HG03439 (cell line): ENCODE measurements at regions not wholly inside any gene's neighbourhood (a gene's known extent, or its start where the extent isn't known, plus 50 kb on each side); places are given as distances from the start of the nearest gene placed in this dataset.

ENCODE experiments used
- ATAC-seq: cut with Tn5 transposase; IDR thresholded peaks from one replicate; pipeline ENCODE4 v1.9.1; 2021; ENCODE audit warnings: mild to moderate bottlenecking, moderate library complexity; ENCODE audit not compliant: unreplicated experiment

- ATAC-seq, result no peak
Measured at GRCh38 chr3:137409584-137409983, 354.5 kb upstream of the SOX14 start.

- ATAC-seq, result no peak
Measured at GRCh38 chr3:137410028-137410427, 354.1 kb upstream of the SOX14 start.

GRCh38 chr3:137420198-137420995, 343.7 kb upstream of the SOX14 start:
- no peak for ATAC-seq

GRCh38 chr3:137438561-137438960, 325.6 kb upstream of the SOX14 start:
- ATAC-seq, result no peak

GRCh38 chr3:137460944-137461343, 303.2 kb upstream of the SOX14 start:
- ATAC-seq, result no peak

GRCh38 chr3:137463131-137463530, 301.0 kb upstream of the SOX14 start:
- no peak for ATAC-seq

- ATAC-seq, result no peak
Measured at GRCh38 chr3:137464341-137464740, 299.8 kb upstream of the SOX14 start.

- no peak for ATAC-seq
Measured at GRCh38 chr3:137468446-137468845, 295.7 kb upstream of the SOX14 start.

GRCh38 chr3:137469263-137469662, 294.9 kb upstream of the SOX14 start:
- no peak for ATAC-seq

- no peak for ATAC-seq
Measured at GRCh38 chr3:137471130-137471529, 293.0 kb upstream of the SOX14 start.

GRCh38 chr3:137471558-137472204, 292.4 kb upstream of the SOX14 start:
- ATAC-seq, result no peak

- no peak for ATAC-seq
Measured at GRCh38 chr3:137477614-137478013, 286.5 kb upstream of the SOX14 start.

- no peak for ATAC-seq
Measured at GRCh38 chr3:137509354-137510045, 254.6 kb upstream of the SOX14 start.

GRCh38 chr3:137511655-137512054, 252.5 kb upstream of the SOX14 start:
- no peak for ATAC-seq

- no peak for ATAC-seq
Measured at GRCh38 chr3:137514853-137515252, 249.3 kb upstream of the SOX14 start.

- ATAC-seq, result no peak
Measured at GRCh38 chr3:137519602-137520001, 244.5 kb upstream of the SOX14 start.

GRCh38 chr3:137524751-137525150, 239.4 kb upstream of the SOX14 start:
- ATAC-seq, result no peak

- ATAC-seq, result no peak
Measured at GRCh38 chr3:137525471-137525870, 238.6 kb upstream of the SOX14 start.

GRCh38 chr3:137542049-137542448, 222.1 kb upstream of the SOX14 start:
- no peak for ATAC-seq

GRCh38 chr3:137554242-137554641, 209.9 kb upstream of the SOX14 start:
- no peak for ATAC-seq

GRCh38 chr3:137568880-137569279, 195.2 kb upstream of the SOX14 start:
- ATAC-seq, result no peak

GRCh38 chr3:137572931-137573330, 191.2 kb upstream of the SOX14 start:
- no peak for ATAC-seq
